GM23338 (cell line): ENCODE measurements at regions not wholly inside any gene's neighbourhood (a gene's known extent, or its start where the extent isn't known, plus 50 kb on each side); places are given as distances from the start of the nearest gene placed in this dataset.

Source experiments
- CREB1 ChIP-seq: fragments of 250-450 bp; sonication (Bioruptor Pico); IDR thresholded peaks from 2 replicates; pipeline ENCODE4 v1.5.0; 2020; ENCODE audit warnings: low read depth, mild to moderate bottlenecking, moderate library complexity
- EZH2 ChIP-seq: fragments of 200-600 bp; sonication (generic); IDR thresholded peaks from one replicate; pipeline ENCODE4 v1.8.0; 2017; ENCODE audit warnings: antibody characterized with exemption, mild to moderate bottlenecking, low read depth; ENCODE audit not compliant: unreplicated experiment
- EZH2phosphoT487 ChIP-seq: fragments of 200-600 bp; sonication (generic); IDR thresholded peaks from one replicate; pipeline ENCODE4 v1.8.1; 2018; ENCODE audit warnings: antibody characterized with exemption; ENCODE audit not compliant: unreplicated experiment
- JUNB ChIP-seq: IDR thresholded peaks from one replicate; pipeline ENCODE4 v1.6.1; 2016; ENCODE audit warnings: antibody characterized with exemption; ENCODE audit not compliant: unreplicated experiment
- NANOG ChIP-seq: IDR thresholded peaks from 2 replicates; pipeline ENCODE4 v1.6.1; 2016; ENCODE audit warnings: antibody characterized with exemption, borderline replicate concordance
- POLR2AphosphoS5 ChIP-seq: IDR thresholded peaks from 2 replicates; pipeline ENCODE4 v1.6.1; 2016; ENCODE audit warnings: antibody characterized with exemption, low read depth
- ZNF114 ChIP-seq: fragments of 250-450 bp; sonication (Bioruptor Pico); IDR thresholded peaks from 2 replicates; pipeline ENCODE4 v1.5.0; 2020; ENCODE audit warnings: mild to moderate bottlenecking, moderate library complexity
- TF ChIP-seq, protein P1 (sequence below), 2 experiments: fragments of 200-600 bp in 1 of 2; sonication (generic) in 1 of 2; conservative IDR thresholded peaks; 2 replicates each; pipeline versions ENCODE4 v1.5.1 to v1.6.1; 2016 to 2017; ENCODE audit warnings: antibody characterized with exemption in 2 of 2, low read depth in 2 of 2, mild to moderate bottlenecking in 2 of 2, moderate library complexity in 1 of 2
- TF ChIP-seq, protein P2 (sequence below): IDR thresholded peaks from one replicate; pipeline ENCODE4 v1.6.1; 2018; ENCODE audit warnings: antibody characterized with exemption; ENCODE audit not compliant: unreplicated experiment
- TF ChIP-seq, protein P3 (sequence below): IDR thresholded peaks from 2 replicates; pipeline ENCODE4 v1.6.1; 2016; ENCODE audit warnings: antibody characterized with exemption

DNA sequence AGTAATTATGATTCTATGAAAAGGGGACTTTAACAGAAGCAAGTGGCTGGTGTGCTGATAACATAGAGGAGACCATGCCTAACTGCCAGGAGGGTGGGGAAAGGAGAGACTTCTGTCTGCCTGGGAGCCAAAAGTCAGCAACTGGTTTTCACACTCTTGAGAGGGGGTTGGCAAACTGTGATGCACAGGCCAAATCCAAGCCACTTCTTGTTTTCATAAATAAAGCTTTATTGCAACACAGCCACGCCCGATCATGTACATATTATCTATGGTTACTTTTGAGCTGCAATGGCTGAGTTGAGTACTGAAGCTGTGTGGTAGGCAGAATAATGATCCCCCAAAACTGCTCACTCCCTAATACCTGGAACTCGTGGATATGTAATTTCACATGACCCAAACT is 208.4 kb downstream of the LNPK start:
- TF ChIP-seq, protein P1, sequence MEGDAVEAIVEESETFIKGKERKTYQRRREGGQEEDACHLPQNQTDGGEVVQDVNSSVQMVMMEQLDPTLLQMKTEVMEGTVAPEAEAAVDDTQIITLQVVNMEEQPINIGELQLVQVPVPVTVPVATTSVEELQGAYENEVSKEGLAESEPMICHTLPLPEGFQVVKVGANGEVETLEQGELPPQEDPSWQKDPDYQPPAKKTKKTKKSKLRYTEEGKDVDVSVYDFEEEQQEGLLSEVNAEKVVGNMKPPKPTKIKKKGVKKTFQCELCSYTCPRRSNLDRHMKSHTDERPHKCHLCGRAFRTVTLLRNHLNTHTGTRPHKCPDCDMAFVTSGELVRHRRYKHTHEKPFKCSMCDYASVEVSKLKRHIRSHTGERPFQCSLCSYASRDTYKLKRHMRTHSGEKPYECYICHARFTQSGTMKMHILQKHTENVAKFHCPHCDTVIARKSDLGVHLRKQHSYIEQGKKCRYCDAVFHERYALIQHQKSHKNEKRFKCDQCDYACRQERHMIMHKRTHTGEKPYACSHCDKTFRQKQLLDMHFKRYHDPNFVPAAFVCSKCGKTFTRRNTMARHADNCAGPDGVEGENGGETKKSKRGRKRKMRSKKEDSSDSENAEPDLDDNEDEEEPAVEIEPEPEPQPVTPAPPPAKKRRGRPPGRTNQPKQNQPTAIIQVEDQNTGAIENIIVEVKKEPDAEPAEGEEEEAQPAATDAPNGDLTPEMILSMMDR (conservative IDR thresholded peaks at IDR 0.05; ENCODE audit: low read depth in 2 of 2) = no peak
- TF ChIP-seq EZH2 (no peak), CREB1 (CRISPR knock-in tag) (no peak), EZH2phosphoT487 (no peak), JUNB (no peak), POLR2AphosphoS5 (no peak), ZNF114 (CRISPR knock-in tag) (no peak), NANOG (no peak)
- TF ChIP-seq, protein P2, sequence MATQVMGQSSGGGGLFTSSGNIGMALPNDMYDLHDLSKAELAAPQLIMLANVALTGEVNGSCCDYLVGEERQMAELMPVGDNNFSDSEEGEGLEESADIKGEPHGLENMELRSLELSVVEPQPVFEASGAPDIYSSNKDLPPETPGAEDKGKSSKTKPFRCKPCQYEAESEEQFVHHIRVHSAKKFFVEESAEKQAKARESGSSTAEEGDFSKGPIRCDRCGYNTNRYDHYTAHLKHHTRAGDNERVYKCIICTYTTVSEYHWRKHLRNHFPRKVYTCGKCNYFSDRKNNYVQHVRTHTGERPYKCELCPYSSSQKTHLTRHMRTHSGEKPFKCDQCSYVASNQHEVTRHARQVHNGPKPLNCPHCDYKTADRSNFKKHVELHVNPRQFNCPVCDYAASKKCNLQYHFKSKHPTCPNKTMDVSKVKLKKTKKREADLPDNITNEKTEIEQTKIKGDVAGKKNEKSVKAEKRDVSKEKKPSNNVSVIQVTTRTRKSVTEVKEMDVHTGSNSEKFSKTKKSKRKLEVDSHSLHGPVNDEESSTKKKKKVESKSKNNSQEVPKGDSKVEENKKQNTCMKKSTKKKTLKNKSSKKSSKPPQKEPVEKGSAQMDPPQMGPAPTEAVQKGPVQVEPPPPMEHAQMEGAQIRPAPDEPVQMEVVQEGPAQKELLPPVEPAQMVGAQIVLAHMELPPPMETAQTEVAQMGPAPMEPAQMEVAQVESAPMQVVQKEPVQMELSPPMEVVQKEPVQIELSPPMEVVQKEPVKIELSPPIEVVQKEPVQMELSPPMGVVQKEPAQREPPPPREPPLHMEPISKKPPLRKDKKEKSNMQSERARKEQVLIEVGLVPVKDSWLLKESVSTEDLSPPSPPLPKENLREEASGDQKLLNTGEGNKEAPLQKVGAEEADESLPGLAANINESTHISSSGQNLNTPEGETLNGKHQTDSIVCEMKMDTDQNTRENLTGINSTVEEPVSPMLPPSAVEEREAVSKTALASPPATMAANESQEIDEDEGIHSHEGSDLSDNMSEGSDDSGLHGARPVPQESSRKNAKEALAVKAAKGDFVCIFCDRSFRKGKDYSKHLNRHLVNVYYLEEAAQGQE = no peak
- TF ChIP-seq, protein P3, sequence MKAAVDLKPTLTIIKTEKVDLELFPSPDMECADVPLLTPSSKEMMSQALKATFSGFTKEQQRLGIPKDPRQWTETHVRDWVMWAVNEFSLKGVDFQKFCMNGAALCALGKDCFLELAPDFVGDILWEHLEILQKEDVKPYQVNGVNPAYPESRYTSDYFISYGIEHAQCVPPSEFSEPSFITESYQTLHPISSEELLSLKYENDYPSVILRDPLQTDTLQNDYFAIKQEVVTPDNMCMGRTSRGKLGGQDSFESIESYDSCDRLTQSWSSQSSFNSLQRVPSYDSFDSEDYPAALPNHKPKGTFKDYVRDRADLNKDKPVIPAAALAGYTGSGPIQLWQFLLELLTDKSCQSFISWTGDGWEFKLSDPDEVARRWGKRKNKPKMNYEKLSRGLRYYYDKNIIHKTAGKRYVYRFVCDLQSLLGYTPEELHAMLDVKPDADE = no peak
